Inferior parietal cortex (tissue), 1 donor: ENCODE measurements at regions not wholly inside any gene's neighbourhood (a gene's known extent, or its start where the extent isn't known, plus 50 kb on each side); places are given as distances from the start of the nearest gene placed in this dataset.
"Not testable (repeated sequence)": the region's sequence is repeated elsewhere in the genome, so short reads cannot be mapped to it uniquely, and the experiment has no call there.

ENCODE experiments used
- DNase-seq: peaks from one replicate; pipeline ENCODE4 v3.0.0-alpha.2; 2016; ENCODE audit errors: extremely low spot score

DNA sequence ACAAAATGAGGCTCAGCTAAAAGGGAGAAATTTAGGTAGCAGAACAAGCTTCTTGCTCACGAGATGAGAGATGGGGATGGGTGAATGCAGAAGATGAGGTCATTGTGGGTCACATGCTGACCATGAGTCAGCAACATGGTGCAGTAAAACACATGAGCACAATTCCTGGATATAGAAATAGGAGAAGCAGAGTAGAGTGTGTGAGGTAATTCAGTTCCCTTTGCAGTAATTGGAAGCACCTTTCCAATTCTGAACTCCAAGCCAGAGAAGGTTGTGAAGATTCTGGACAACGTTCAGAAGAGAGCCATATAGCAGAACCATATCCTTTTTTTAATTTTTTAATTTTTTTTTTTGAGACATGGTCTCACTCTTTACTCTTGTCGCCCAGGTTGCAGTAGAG lies 62.0 kb upstream of the LMNTD1 start:
- DNase-seq: no peak

DNA sequence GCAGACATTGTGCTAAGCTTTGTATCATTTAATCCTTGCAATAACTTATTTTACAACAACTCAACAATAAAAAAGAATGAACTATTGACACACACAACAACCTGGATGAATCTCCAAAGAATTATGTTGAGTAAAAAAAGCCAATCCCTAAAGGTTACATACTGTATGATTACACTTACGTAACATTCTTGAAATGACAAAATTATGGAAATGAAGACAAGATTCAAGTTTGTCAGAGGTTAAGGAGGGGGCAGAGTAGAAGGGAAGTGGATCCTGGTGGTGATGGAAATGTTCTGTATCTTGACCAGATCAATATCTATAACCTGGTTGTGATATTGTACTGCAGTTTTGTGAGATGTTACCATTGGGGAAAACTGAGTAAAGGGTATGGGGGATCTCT lies 63.2 kb upstream of the LMNTD1 start:
- DNase-seq: no peak

DNA sequence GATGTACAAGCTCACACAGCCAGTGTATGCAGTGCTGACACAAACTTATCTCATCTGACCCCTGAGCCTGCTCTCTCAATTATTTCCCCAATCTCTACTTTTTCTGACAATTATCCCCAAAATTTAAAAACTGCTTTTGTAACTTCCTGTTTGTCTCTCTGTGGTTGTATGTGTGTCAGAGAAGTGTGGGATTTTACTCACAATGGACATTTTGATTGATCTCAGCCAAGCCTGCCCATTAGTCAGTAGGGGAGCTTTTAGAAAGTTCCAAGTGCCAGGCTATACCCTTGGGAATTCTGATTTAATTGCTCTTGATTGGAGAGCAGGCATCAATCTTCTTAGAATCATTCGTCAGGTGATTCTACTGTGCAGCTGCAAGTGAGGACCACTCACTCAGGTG lies 64.9 kb upstream of the LMNTD1 start:
- DNase-seq: no peak

DNA sequence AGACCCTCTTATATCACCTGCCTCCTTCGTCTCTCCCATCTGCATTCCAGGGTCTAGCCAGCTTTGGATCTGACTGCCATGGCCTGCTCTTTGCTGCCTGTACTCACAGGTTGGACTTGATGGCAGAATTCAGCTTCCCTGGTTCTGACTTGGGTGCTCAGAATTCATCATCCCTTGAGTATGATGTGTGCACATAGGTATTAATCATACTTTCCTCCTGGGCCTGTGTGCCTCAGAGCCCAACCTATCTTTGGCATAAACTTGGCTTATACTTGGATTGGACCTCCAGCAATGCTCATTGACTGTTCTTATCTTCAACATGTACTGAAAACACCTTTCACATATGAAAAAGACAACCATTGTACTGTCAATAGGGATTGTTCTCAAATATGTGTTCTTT lies 70.7 kb upstream of the LMNTD1 start:
- no peak for DNase-seq

DNA sequence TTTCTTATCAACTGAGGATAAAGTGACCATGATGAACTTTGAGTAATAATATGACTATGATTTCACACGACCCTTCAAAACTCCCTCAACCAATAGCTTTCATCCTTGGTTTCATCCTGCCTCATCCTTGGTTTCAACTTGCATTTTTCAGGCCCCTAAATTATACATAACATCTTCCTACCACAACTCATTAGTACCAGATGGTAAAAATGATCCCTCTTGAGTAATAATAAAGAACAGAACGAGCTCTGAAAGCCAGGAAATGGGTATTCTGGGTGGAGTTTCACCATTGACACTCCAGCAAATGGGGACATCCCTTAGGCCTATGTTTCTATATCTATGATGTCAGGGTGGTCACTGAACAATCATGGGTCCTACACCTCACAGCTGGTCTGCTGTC lies 72.1 kb upstream of the LMNTD1 start:
- no peak for DNase-seq

DNA sequence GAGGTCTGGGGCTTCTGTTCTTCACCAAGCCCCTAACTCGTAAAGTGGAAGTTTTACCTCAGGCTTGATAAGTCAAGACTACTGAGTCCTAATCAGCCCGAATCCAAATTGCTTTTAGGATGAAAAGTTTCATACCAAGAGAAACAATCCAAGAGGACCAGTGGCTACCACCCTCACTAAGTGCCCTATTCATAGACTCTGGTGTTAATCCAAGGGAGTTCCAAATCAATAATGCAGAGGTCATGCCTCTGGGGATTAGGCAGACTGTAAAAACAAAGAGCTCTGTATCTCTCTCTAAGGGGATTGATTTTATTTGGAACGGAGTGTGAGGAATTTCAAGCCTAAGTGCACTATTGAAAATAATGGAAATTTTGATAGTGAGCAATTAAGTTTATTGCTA lies 76.3 kb upstream of the LMNTD1 start:
- no peak for DNase-seq

DNA sequence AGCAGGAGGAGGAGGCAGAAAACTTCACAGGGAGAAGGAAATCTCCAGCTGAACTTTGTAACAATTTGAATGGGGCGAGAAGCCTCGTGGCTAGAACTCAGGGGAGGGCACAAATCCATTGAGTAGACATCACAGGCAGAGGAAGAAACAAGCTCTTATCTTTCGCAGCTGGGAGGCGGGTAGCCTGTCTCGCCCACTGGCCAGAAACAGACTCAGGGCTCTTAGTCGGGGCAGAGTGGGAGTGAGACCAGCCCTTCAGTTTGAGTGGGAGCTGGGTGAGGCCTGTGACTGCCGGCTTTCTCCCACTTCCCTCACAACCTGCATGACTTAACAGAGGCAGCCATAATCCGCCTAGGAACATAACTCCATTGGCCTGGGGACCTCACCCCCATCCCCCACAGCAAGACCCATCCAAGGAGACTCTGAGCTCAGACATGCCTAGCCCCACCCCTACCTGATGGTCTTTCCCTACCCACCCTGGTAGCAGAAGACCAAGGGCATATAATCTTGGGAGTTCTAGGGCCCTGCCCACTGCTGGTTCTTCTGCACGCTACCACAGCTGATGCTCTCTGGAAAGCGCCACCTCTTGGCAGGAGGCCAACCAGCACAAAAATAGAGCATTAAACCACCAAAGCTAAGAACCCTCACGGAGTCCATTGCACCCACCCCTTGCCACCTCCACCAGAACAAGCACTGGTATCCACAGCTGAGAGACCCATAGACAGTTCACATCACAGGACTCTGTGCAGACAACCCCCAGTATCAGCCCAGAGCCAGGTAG lies 77.8 kb upstream of the LMNTD1 start:
- not testable (repeated sequence) for DNase-seq

DNA sequence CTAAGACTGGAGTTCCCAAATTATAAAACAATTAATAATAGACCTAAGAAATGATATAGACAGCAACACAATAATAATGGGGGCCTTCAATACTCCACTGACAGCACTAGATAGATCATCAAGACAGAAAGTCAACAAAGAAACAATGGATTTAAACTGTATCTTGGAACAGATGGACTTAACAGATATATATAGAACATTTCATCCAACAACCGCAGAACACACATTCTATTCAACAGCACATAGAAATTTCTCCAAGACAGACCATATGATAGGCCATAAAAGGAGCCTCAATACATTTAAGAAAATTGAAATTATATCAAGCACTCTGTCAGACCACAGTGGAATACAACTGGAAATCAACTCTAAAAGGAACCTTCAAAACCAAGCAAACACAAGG lies 80.1 kb upstream of the LMNTD1 start:
- DNase-seq: not testable (repeated sequence)

DNA sequence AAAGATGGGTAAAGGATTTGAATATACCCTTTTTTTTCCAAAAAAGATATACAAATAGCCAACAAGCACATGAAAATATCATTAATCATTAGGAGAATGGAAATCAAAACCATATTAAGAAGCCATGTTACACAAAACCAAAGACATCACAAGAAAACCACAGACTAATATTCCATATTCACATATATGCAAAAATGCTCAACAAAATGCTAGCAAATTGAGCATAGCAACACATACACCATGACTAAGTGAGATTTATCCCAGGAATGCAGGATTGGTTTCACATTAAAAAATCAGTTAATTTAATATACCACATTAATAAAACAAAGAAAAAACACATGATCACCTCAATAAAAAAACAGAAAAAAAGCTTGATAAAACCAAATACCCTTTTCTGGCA lies 84.7 kb upstream of the LMNTD1 start:
- DNase-seq: no peak

DNA sequence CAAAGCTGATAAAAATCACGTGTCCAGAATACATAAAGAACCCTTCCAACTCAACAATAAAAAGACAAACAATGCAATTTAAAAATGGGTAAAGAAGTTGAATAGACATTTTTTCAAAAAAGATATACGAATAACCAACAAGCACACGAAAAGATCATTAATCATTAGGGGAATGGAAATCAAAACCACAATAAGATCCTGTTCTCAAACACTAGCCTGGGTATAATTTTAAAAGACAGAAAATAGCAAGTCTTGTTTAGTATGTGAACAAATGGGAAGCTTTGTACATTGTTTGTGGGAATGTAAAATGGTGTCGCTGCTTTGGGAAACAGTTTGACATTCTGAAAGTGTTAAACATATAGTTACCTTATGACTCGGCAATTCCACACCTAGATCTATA lies 86.3 kb upstream of the LMNTD1 start:
- DNase-seq: no peak

DNA sequence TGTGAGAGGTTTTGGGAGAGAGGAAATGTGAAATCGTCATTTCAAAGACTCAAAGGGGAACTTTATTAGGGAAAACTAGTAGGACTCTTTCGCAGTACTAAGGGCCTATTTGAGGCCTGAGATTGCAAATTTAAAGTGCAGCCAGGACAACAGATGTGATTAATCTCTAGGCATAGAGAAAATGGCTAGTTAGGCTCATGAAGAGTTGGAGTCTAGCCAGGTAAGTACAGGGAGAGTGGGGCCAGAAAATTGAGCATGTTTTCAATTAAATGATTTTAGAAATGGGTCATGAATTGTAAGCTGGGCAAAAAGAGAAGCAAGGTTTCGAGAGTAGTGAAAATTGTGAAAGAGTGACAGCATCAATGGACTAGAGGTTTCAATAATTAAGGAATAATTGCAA lies 91.9 kb upstream of the LMNTD1 start:
- no peak for DNase-seq

DNA sequence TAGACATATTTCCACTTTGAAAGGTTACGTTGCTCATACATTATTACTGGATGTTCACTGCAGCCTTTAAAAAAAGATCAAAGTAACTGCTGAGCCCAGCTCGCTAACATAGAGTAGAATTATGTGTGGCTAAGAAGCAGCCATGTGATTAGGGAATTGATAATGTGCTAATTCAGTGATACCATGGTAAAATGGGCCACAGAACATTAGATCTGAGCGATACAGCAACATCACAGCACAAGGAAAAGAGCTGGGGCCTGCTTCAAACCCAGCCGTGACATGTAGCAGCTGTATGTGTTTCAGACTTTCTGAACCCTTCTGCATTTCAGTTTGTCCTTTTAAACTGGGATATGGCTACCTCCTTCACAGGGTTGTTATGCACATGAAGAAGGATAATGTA lies 92.3 kb upstream of the LMNTD1 start:
- DNase-seq: no peak

DNA sequence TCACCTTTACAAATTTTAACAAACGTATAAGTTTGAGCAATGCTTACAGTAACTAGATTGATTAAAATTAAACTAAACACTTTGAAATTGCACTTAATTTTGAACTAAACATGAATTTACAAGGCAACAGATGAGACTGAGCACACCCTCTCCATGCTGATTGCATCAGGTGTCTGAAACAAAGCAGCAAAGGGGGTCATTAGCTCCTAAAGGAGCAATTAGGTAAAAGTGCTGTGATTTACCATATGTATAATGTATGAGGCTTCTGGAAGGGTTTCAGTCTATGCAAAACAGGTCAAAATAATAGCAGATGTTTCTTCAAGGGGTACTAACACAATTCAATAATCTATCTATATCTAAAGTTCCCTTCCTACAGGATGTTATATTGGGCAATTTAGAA lies 98.8 kb upstream of the LMNTD1 start:
- DNase-seq: no peak

DNA sequence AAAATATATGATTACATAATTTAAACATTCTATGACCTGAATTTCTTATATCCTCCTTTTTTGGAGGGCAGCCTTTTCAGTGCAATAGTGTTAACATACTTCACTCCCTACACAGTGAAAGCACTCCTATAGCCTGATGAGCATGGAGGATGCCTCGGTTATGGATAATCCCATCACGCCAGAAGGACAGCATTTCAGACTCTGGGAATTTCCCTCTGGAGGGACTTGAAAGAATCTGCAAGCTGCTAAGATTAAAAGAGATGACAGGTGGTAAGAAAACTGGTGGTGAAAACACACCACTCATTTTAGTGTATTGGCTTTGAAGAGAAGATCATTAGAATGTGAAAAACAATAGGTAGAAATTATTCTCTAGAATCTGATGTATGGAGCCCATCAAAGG lies 99.3 kb upstream of the LMNTD1 start:
- DNase-seq: no peak

DNA sequence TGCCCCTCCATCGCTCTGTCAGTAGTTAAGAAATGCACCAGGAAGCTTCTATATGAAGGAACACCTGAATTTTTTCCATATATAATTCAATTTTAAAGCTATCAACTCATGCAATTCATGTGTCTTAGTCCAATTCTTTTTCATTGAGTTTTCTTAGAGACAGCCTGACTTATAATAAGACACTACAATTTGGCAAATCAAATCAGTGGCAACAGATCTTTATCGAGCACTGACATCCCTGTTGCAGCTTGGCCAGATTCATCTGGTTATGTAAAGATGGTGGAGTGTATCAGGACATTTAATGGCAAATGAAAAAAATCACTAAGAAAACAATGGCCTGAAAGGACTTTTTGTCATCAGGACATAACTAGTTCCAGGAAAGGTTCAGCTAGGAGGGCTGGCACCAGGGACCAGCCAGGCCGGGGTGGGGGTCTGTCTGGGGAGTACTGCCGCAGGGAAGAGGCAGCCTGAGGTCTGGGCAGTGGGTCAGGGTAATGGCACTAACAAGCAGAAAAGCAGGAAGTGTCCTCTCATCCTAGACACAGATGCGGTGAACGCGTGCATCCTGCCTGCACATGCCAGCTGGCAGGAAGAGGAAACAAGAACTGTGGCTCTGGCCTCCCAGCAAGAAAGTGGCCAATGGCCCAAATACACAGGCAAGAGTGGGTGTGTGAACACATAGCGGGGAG lies 100.5 kb upstream of the LMNTD1 start:
- DNase-seq: no peak

DNA sequence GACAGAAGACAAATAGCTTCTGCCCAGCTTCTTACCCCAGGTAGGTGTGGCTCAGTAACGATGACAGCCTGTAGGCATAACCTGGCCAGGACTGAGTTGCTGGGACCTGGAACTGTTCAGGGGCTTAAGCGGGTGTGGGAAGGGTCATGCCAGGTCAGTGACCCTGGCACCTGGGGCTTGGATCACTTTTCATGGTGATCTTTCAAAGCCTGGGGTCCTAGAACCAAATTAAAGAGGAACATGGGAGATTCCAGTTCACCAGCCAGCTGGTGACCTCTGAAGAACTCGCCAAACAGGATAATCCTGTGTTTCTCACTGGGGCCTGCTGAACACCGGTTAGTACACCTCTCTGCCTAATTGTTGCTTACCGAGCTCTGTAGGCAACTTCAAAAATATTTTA lies 102.6 kb upstream of the LMNTD1 start:
- no peak for DNase-seq

DNA sequence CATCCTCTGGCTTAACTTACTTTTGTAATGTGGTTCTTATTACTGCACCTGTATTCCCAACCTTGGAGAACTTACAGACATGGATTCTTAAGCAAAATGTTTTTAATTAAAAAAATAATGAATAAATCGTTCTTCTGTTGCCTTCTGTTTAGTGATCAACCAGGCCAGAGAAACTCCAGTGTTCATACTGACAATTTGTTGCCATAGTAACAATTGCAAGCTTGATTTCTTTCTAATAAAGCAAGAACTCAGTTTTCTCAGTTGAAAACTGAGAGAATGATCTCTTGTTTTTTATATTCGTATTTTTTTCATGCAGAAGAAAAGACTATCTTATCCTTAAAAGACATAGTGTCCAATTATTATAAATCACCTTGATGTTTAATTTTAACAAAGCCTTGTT lies 106.5 kb upstream of the LMNTD1 start:
- DNase-seq: no peak

DNA sequence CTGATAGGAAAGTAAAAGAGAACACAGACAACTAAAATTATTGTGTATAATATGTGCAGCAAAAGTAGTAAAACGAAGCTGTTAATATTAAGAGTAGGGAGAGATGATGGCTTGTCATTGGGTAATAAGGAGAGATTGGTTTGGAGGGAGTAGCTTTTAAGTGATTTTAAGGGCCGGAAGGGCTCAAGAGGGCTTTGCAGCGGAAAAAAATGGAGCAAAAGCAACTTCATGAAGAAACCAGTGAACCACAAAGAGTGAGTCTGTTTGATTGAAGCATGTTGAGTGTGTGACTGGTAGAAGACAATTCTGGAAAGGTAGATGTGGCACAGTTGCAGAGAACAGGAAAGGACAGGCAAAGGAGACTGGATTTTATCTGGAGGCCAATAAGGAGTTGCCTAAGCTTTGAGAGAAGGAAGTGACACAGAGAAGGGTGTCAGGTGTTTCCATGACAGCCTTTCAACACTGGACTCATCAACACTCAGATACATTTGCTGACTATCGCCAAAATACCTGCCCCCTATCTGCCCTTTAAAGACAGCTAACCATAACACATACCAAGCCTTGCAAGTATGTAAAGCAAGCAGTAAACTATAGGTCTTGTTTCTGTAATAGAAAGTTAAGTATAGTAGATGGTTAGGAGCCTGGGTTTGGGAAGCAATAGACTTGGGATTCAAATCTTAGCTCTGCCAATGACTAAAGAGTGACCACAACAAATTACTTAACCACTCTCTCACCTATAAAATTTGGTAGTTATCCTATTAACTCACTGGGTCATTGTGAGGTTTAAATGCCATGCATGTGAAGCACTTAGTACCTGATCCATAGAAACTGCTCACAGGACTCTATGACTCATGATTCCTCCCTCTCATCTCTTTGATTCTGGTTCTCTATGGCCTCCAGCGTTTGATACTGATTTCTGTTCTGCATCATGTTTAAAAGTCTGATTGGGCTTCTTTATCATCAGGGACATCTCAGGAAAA lies 117.3 kb upstream of the LMNTD1 start:
- DNase-seq: no peak

DNA sequence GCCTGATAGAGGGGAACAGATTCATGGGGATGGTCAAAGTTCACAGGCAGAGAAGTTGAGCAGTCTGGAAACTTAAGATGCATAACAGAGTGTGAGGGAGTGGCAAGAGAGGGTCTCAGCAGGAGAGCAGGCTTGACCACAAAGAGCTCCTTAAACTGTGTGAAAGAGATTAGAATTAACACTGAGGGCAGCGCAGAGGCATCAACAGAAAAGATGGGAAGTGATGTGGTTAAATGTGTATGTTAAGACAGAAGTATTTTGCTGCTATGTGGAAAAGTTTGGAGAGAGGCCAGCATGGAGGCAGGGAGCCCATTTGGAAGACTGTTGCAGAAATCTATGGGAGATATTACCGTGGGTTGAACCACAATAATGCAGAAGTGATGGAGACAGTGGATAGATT lies 122.7 kb upstream of the LMNTD1 start:
- DNase-seq: no peak

DNA sequence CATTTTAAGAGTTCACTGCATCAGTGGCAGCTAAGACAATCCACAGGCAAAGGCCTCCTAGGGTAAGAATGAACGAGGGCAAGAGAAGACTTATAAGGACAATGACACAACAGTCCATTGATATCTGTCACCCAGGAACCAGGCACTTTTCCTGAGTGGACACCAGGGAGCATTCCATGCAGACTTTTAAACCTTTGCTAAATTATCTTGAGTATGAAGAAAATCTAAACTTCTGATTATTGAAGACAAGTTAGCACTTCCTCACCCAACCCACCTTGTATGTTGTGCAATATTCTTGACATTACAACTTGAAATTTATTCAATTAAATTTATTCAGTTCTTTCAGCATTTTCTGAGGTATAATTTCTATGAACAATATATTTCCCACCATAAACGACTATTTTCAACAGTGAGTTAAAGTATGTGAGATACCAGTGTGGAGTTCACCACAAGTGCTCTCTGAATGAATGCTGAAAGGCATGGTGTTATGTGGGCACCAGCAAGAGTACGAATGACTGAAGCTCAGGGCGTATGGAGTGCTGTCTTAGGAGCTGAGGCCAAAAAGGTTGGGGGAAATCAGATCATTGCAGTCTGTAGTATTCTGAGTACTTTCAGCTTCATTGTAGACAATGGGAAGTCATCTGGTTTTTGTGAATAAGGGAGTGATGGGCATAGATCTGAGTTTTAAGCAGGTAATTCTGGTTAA lies 124.3 kb upstream of the LMNTD1 start:
- no peak for DNase-seq

DNA sequence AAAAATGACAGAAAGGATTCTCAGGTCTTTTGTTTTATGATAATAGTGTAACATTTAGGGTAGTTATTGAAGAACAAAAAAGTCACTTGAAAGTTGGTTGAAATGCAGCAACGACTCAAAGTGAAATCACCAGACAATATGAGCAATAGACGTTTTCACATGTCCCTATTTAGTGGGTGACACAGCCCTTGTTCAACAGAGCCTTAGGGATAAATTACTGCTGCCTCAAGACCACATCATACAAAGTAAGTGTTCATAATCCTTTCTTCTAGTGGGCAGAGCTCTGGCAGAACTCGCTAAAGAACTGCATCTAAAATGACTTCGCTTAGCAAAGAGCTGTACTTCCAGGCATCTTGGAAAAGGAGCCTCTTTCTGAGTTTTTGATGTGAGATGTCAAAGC lies 128.5 kb upstream of the LMNTD1 start:
- DNase-seq: no peak

DNA sequence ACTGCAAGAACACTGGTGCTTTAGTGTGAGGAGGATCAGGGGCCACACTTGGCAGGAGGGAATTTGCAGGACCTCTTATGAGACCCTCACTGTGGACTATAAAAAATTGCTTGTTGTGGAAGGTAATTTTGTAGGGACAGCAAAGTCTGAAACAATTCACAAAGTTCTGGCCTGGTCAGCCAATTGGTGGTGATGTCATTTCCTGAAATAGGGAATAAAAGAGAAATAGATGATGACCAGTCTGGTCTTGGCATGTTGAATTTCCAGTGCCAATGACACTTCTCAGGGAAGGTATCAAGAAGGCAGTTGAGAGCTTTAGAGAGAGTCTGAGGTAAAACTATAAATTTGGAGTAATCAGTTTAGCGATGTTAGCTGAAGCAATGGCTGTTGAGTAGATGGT lies 129.3 kb upstream of the LMNTD1 start:
- DNase-seq: no peak
